ENCODE measurements at regions not wholly inside any gene's neighbourhood (a gene's known extent, or its start where the extent isn't known, plus 50 kb on each side); places are given as distances from the start of the nearest gene placed in this dataset.
"Not testable (repeated sequence)": the region's sequence is repeated elsewhere in the genome, so short reads cannot be mapped to it uniquely, and the experiment has no call there.

GRCh38 chr3:72003936-72004335 lies 219.0 kb upstream of the PROK2 start:
- DNase-seq = no peak

GRCh38 chr3:72001758-72002157 lies 216.8 kb upstream of the PROK2 start:
- no peak for DNase-seq

- no peak for DNase-seq
Measured at GRCh38 chr3:71998995-71999673, 214.2 kb upstream of the PROK2 start.

GRCh38 chr3:71997066-71997653 lies 212.2 kb upstream of the PROK2 start:
- no peak for DNase-seq

- no peak for DNase-seq
Measured at GRCh38 chr3:71994906-71995305, 210.0 kb upstream of the PROK2 start.

GRCh38 chr3:71994203-71994602 lies 209.3 kb upstream of the PROK2 start:
- DNase-seq = no peak

- DNase-seq = no peak
Measured at GRCh38 chr3:71991681-71992080, 206.7 kb upstream of the PROK2 start.

- no peak for DNase-seq
Measured at GRCh38 chr3:71991046-71991445, 206.1 kb upstream of the PROK2 start.

GRCh38 chr3:71990545-71990944 lies 205.6 kb upstream of the PROK2 start:
- DNase-seq = no peak

- DNase-seq = no peak
Measured at GRCh38 chr3:71989165-71989564, 204.2 kb upstream of the PROK2 start.

GRCh38 chr3:71987828-71988227 lies 202.9 kb upstream of the PROK2 start:
- no peak for DNase-seq

- DNase-seq = no peak
Measured at GRCh38 chr3:71987089-71987735, 202.3 kb upstream of the PROK2 start.

GRCh38 chr3:71986606-71987005 lies 201.7 kb upstream of the PROK2 start:
- DNase-seq = no peak

- DNase-seq = no peak
Measured at GRCh38 chr3:71984843-71985613, 200.1 kb upstream of the PROK2 start.

- DNase-seq = no peak
Measured at GRCh38 chr3:71983694-71984093, 198.7 kb upstream of the PROK2 start.

GRCh38 chr3:71982506-71983258 lies 197.7 kb upstream of the PROK2 start:
- not testable (repeated sequence) for DNase-seq

GRCh38 chr3:71979175-71979574 lies 194.2 kb upstream of the PROK2 start:
- DNase-seq = no peak

- DNase-seq = no peak
Measured at GRCh38 chr3:71978150-71978721, 193.3 kb upstream of the PROK2 start.

GRCh38 chr3:71977525-71977924 lies 192.6 kb upstream of the PROK2 start:
- DNase-seq = no peak

GRCh38 chr3:71975573-71975972 lies 190.6 kb upstream of the PROK2 start:
- no peak for DNase-seq

- DNase-seq = no peak
Measured at GRCh38 chr3:71974786-71975185, 189.8 kb upstream of the PROK2 start.

GRCh38 chr3:71973274-71974030 lies 188.5 kb upstream of the PROK2 start:
- no peak for DNase-seq

Data from T-helper 9 cell (primary cell).